Fibroblast of skin of back (primary cell): ENCODE measurements at regions not wholly inside any gene's neighbourhood (a gene's known extent, or its start where the extent isn't known, plus 50 kb on each side); places are given as distances from the start of the nearest gene placed in this dataset.

Experiments used
- DNase-seq: peaks from one replicate; pipeline ENCODE4 v3.0.0-alpha.2; 2013

DNA sequence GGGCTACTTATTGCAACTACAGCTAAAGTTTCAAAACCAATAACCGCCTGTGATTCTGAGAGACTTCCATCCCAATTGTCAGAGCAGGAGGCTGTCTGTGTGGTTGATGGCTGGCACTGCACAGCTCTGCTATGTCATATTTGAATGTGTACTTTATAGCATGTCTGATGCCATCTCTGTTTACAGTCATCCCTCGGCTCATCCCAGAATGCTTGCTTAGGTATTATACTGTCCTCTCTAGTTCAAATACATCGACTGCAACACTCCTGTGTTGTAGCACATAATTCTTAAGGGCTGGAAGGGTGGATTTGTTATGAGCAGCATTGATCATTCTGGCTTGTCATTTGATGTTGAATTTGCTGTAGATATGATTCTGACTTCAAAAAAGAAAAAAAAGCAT lies 1617.5 kb upstream of the TENM3 start:
- DNase-seq, result no peak

GRCh38 chr4:180630012-180630665 lies 1613.1 kb upstream of the TENM3 start:
- DNase-seq, result no peak

- no peak for DNase-seq
Observed at GRCh38 chr4:180634306-180634705, 1608.9 kb upstream of the TENM3 start.

DNA sequence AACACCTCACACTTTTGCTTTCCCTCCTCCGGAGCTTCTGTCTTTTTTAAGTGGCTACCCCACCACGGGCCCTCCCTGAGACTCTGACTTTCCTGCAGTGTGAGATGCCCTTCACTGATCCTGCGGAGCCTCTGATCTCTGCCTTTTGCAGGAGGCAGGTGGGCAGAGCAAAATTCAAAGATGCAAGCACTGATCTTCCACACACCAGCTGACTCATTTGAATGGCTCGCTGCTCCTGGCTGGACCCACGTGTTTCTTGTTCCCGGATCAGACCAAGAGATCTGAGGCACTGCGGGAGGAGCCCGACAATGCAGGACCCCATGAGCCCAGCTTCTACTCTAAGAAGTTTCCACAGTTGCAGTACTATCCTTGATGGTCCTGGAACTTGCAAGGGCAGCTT lies 1607.9 kb upstream of the TENM3 start:
- DNase-seq, result peak; percentile 2

- DNase-seq, result peak; percentile 17
Observed at GRCh38 chr4:180636696-180637404, 1606.4 kb upstream of the TENM3 start.

DNA sequence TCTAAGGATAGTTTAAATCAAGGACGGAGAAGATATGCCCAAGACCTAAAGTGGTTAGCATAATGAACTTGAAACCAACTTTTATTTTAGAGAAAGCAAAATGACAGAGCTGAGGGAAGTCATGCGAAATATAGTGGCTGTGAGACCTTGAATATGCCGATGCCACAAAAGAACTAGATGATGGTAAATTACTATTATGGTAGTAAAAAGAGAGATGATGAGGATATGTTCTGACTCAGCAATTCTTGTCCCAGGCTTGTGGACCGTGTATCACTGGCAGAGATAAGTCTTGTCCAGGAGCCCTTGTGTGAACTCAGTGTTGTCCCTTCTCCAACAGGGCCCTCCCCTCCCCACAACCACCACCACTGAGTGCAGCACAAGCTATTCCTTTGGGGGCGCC lies 1605.6 kb upstream of the TENM3 start:
- no peak for DNase-seq

DNA sequence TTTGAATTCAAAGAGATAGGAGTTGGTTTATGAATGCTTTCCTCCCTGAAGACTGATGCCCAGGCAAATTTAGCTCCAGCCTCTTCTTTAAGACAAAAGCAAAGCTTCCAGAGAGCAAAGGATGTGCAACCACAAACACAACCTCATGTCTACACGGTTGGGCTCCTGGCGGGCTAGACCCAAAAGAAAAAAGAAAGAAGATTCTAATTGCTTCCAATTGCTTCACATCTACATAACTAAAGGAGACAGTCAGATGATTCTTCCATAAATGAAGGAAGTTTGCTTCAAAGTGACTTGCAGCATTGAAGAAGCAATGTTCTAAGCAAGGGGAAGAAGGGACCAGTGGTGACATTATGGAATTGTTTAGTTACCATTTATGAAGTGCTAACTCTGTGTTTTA lies 1603.0 kb upstream of the TENM3 start:
- DNase-seq, result no peak

DNA sequence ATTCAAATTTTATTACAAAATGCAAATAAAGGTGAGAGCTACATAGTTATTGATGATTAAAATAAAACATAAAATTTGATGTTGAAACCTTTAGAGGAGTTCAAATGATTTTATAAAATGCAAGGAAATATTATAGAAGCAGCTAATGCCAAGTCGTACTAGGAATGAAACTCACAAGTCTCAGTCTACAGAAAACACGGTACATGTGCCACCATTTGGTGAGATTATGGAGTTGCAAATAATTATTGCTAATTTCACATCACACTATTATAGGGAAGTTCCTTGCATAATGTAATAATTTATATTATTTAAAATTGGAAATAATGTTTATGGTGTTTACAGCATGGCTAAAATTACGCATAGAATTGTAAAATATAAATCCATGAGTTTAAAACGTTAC lies 1601.7 kb upstream of the TENM3 start:
- no peak for DNase-seq

GRCh38 chr4:180642732-180643131 lies 1600.5 kb upstream of the TENM3 start:
- no peak for DNase-seq

- DNase-seq, result no peak
Observed at GRCh38 chr4:180650273-180650672, 1592.9 kb upstream of the TENM3 start.

GRCh38 chr4:180652533-180652932 lies 1590.7 kb upstream of the TENM3 start:
- DNase-seq, result no peak

DNA sequence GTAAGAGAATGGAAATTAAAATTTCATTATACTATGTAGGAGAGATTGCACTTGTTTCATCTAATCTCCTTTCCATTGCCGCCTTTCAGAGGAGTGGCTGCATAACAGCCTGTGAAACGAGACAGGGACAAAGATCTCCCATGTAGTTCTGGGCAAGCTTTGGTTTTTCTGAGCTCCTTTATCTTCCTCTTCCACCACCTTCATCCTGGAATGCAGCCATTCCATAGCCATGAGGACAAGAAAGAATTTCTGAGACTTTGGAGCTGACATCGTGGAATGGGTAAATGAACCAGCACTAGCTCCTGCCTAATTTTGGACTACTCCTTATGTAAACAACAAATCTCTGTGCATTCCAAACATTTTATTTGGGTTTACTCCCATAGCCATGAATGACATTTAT lies 1587.3 kb upstream of the TENM3 start:
- DNase-seq, result no peak

DNA sequence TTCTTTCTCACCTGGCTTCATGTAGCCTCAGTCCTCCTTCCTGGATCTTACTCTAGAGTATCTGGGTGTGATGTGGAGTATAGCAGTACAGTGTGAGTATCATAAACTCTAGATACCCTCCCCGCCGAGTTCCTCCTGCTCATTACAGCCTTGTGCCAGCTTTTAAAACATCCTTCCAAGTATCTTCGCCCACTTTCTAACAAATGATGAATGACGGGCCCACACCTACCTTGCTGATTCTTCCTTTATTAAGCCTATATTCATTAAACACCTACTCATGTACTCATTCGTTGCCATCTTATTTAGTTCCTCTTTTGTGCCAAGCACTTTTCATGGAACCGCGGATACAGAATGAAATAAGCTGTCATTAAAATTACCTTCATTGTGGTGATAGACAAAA lies 1585.3 kb upstream of the TENM3 start:
- DNase-seq, result no peak

- peak; percentile 76 for DNase-seq
Observed at GRCh38 chr4:180664766-180665368, 1578.3 kb upstream of the TENM3 start.

GRCh38 chr4:180665481-180665880 lies 1577.7 kb upstream of the TENM3 start:
- DNase-seq, result no peak

DNA sequence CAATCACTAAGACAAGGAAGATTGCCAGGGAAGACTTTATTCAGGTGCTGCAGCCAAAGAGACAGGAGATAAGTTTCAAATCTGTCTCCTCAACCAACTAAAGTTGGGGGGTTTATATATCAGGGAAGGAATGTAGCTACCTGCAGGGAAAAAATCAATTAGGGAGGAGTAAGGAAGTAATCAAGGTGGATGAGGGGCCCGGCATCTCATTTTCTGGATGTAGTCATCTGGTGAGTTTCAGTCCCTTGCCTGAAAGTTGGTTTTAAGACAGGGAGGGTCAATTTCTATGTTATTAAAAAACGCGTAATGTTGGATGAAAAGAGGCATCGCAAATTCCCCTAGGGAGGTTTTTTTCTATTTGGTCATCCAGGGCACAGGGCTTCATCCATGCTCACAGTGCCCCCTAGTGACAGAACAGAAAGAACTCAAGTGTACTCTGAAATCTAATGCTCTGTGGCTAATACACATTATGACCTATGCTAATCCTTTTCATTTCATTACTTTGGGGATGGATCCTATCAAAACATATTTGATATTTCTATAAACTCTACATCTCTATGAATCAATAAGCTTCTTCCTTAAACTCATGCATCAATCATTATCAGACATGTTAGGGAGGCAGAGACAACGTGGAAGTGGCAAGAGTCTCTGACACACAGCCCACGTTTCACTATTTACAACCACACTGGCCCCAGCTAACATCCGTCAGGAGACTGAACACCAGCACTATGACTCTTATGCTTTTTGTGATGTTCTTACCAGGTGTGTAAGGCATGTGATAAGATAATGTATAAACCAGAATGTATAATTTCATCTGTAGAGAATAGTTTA lies 1577.0 kb upstream of the TENM3 start:
- DNase-seq, result peak; percentile 67

GRCh38 chr4:180668732-180669131 lies 1574.5 kb upstream of the TENM3 start:
- no peak for DNase-seq

DNA sequence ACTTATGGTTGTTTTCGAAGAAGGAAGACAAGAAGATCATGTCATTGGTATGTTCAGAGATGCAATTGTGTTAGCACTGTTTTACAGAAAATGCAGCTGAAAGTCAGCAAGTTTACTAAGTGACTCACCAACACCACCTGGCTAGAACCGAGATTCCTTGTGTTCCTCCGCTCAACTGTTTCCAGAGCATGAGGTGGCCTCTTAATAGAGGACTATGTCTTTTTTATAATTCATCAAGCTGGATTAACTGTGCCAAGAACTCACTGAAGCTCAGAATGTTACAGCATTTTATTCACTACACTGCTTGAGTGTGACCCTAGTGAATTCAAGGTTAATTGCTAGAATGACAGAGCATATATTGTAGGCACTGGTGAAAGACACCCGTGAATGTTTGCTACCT lies 1573.5 kb upstream of the TENM3 start:
- no peak for DNase-seq

- DNase-seq, result no peak
Observed at GRCh38 chr4:180674619-180675358, 1568.4 kb upstream of the TENM3 start.

DNA sequence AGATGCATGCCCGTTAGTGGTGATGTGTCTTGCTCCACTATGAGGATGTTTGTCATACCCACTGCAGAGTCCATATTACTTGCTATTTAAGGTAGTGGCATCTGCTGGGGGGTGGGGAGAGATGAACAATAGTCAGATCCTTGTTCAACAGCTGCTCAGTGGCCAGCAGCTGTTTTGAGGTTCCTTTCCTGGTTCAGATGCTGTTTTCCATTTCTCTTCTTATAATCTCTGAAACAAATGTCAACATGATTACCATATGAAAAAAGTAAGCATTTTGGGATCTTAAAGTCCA lies 1567.9 kb upstream of the TENM3 start:
- no peak for DNase-seq

DNA sequence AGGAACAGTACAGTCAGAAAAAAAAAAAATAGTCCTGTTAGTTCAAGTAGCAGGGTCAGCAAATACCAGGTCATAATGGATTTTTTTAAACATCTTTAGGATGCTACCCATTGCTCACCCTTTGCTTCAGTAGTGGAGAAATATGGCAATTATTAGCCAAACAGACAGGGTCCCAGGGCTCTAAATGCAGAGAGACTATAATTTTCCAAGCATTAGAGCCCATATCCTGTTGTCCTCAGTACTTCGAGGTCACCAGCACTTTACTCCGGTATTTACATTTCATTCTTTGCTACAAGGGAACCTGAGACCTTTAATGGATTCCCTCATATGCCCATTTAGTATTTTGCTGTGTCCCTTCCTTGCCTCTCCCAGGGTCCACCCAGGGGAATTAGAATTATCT lies 1562.9 kb upstream of the TENM3 start:
- DNase-seq, result no peak

DNA sequence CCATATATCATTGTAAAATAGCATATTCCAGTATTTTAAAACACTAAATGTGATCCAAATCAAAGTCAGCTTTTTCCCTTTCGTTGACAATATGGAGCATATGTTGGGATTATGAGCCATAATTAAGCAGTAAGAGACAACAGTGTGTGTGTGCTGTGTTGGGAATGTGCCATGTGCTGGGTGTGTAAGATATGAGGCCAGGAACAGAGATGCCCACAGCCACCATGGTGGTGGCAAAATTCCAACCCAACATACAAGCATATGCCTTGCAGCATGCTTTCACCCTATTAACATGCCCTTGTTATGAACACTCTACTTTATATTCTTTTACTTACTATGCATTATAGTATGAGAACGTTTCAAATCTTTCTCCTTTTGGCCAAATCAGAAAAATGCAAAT lies 1560.4 kb upstream of the TENM3 start:
- DNase-seq, result no peak

DNA sequence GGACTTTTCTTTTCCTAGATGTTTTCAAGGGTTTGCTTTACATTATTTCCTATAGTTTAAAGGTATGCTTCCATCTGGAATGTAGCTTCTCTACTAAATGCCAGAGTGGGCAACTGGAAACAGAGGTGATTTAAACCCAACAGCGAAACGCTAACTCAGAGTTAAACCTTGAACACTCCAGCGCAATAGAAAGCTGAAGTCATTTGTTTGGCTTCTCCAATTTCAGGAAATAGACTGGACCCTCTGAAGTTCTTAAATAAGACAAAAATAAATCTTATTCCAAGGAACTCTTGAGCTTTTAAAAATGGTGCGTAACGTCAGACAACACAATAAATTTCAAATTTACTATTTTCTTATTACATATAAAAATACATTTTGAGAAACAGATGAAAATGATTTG lies 1560.0 kb upstream of the TENM3 start:
- DNase-seq, result no peak
